ENCODE measurements at regions not wholly inside any gene's neighbourhood (a gene's known extent, or its start where the extent isn't known, plus 50 kb on each side); places are given as distances from the start of the nearest gene placed in this dataset.

- Histone ChIP-seq H3K9me3 (no peaks in the 10 kb centered on the region), H3K4me3 (no peak overlapping the region), H3K27ac (no peak overlapping the region), H3K4me2 (no peak overlapping the region), H3K4me1 (no peaks in the 10 kb centered on the region)
- 38% methylated on average over 3 of the region's 3 CpGs for WGBS (ENCODE audit: missing lambda C conversion rate)
- no peak for TF ChIP-seq CHD4 (IDR thresholded peaks at IDR 0.05; ENCODE audit: borderline replicate concordance)
- TF ChIP-seq USF2 (IDR thresholded peaks at IDR 0.05) = no peak
- no peak for TF ChIP-seq KDM1A (IDR thresholded peaks at IDR 0.05; ENCODE audit: low read depth)
- no peak for TF ChIP-seq EHF (CRISPR knock-in tag; IDR thresholded peaks at IDR 0.05)
- TF ChIP-seq SMC3 (IDR thresholded peaks at IDR 0.05) = no peak
- TF ChIP-seq SREBF2 (IDR thresholded peaks at IDR 0.05) = no peak
- TF ChIP-seq MAFK (IDR thresholded peaks at IDR 0.05; ENCODE audit: partially characterized antibody) = no peak
- no peak for TF ChIP-seq RCOR1 (IDR thresholded peaks at IDR 0.05; ENCODE audit: low read depth, low read length)
- TF ChIP-seq CTCF (IDR thresholded peaks at IDR 0.05) = no peak
- no peak for TF ChIP-seq HOXA7 (CRISPR knock-in tag; IDR thresholded peaks at IDR 0.05)
- TF ChIP-seq NR3C1 (IDR thresholded peaks at IDR 0.05) = no peak
- CTCF ChIA-PET = interaction anchor here (1.1 to 1.3 kb wide), 2 partner anchors 10 to 15 kb away, joined by 3 to 5 read pairs; no protein-coding TSS in a partner anchor
- FAIRE-seq (no peak), ATAC-seq (no peak), DNase-seq (ENCODE audit: low read depth in 1 of 2, low spot score in 1 of 2) (no peak)
- POLR2A ChIA-PET = no interaction called here
Observed at GRCh38 chr2:52960881-52961280, 806.7 kb upstream of the CHAC2 start.

GRCh38 chr2:52959801-52960200 lies 807.8 kb upstream of the CHAC2 start:
- no peak for ATAC-seq
- H3K27ac ChIP-seq = no peak overlapping the region
- 19% methylated on average over 4 of the region's 4 CpGs for WGBS (ENCODE audit: missing lambda C conversion rate)
- FAIRE-seq = no peak
- H3K9me3 ChIP-seq = no peaks in the 10 kb centered on the region
- DNase-seq (ENCODE audit: low read depth in 1 of 2, low spot score in 1 of 2) = no peak
- ChIA-PET CTCF (no interaction called here), POLR2A (no interaction called here)
- no peak overlapping the region for H3K4me3 ChIP-seq
- TF ChIP-seq GATA3 (IDR thresholded peaks at IDR 0.05; ENCODE audit: borderline replicate concordance) (no peak), POLR2A (IDR thresholded peaks at IDR 0.05; ENCODE audit: low read length) (no peak), HEYL (CRISPR knock-in tag; IDR thresholded peaks at IDR 0.05) (no peak), EP300 (IDR thresholded peaks at IDR 0.05) (no peak), HOXB5 (CRISPR knock-in tag; IDR thresholded peaks at IDR 0.05) (no peak), RFX5 (IDR thresholded peaks at IDR 0.05) (no peak), JUNB (IDR thresholded peaks at IDR 0.05) (no peak), CTCF (IDR thresholded peaks at IDR 0.05) (no peak), TP53 (CRISPR knock-in tag; IDR thresholded peaks at IDR 0.05) (no peak), EHMT2 (IDR thresholded peaks at IDR 0.05; ENCODE audit: low read depth) (no peak), PHF8 (IDR thresholded peaks at IDR 0.05; ENCODE audit: borderline replicate concordance, low read depth) (no peak), JUN (IDR thresholded peaks at IDR 0.05) (no peak), REST (IDR thresholded peaks at IDR 0.05) (no peak), MAX (IDR thresholded peaks at IDR 0.05) (no peak), USF2 (IDR thresholded peaks at IDR 0.05) (no peak), RCOR1 (IDR thresholded peaks at IDR 0.05; ENCODE audit: low read depth, low read length) (no peak), MAZ (IDR thresholded peaks at IDR 0.05; ENCODE audit: borderline replicate concordance, low read depth, low read length) (no peak)
- no peaks in the 10 kb centered on the region for H3K4me1 ChIP-seq
- H3K4me2 ChIP-seq = no peak overlapping the region

Measured in A549 (cell line).